ENCODE measurements at regions not wholly inside any gene's neighbourhood (a gene's known extent, or its start where the extent isn't known, plus 50 kb on each side); places are given as distances from the start of the nearest gene placed in this dataset.

DNA sequence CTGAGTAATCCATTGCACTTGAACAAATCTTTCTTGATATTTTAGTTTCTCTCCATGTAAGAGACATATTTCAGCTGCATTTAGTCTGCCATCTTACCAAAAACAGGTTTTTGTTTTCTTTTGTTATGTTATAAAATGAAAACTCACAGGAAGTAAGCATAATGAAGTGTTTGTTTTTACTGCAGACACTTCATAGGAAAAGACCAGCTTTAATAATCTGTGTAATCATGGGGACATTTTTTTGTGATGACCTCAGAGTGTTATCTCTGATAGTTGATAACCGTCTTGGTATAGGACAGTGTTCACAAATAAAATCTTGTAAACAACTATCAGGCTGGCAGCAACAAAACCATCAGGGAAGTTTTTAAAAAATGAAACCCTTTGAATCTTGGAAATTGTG lies 266.2 kb upstream of the OR4E1 start:
- TF ChIP-seq POLR2A (IDR thresholded peaks at IDR 0.05): no peak
- TF ChIP-seq, protein P1, sequence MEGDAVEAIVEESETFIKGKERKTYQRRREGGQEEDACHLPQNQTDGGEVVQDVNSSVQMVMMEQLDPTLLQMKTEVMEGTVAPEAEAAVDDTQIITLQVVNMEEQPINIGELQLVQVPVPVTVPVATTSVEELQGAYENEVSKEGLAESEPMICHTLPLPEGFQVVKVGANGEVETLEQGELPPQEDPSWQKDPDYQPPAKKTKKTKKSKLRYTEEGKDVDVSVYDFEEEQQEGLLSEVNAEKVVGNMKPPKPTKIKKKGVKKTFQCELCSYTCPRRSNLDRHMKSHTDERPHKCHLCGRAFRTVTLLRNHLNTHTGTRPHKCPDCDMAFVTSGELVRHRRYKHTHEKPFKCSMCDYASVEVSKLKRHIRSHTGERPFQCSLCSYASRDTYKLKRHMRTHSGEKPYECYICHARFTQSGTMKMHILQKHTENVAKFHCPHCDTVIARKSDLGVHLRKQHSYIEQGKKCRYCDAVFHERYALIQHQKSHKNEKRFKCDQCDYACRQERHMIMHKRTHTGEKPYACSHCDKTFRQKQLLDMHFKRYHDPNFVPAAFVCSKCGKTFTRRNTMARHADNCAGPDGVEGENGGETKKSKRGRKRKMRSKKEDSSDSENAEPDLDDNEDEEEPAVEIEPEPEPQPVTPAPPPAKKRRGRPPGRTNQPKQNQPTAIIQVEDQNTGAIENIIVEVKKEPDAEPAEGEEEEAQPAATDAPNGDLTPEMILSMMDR (IDR thresholded peaks at IDR 0.05): no peak
- no peak overlapping the region for H3K4me3 ChIP-seq
- H3K36me3 ChIP-seq (ENCODE audit: low read depth, missing control alignments): no peaks in the 10 kb centered on the region
- 81 to 86% methylated on average over 1 of the region's 1 CpG for WGBS, 2 donors
- no peak for DNase-seq
- no peaks in the 10 kb centered on the region for H3K4me1 ChIP-seq
- intact Hi-C loops (cut with DNase I; ENCODE audit: low total_unique reads): no loop called here
- H3K27me3 ChIP-seq: no peaks in the 10 kb centered on the region
- H3K9me3 ChIP-seq: no peaks in the 10 kb centered on the region
- H3K27ac ChIP-seq: no peak overlapping the region

- TF ChIP-seq, protein P1 (IDR thresholded peaks at IDR 0.05): no peak
- TF ChIP-seq POLR2A (IDR thresholded peaks at IDR 0.05): no peak
- intact Hi-C loops (cut with DNase I; ENCODE audit: low total_unique reads): no loop called here
- DNase-seq: no peak
Measured at GRCh38 chr14:21937996-21938395, 264.4 kb upstream of the OR4E1 start.

GRCh38 chr14:21933681-21934080 lies 260.1 kb upstream of the OR4E1 start:
- Histone ChIP-seq H3K4me1 (no peaks in the 10 kb centered on the region), H3K9me3 (no peaks in the 10 kb centered on the region), H3K4me3 (no peak overlapping the region), H3K36me3 (ENCODE audit: low read depth, missing control alignments) (no peaks in the 10 kb centered on the region), H3K27me3 (no peaks in the 10 kb centered on the region), H3K27ac (no peak overlapping the region)
- 48 to 57% methylated on average over 1 of the region's 1 CpG for WGBS, 2 donors
- no peak for DNase-seq
- TF ChIP-seq, protein P1 (IDR thresholded peaks at IDR 0.05): peak in 1 of 3 experiments; percentile 8
- TF ChIP-seq POLR2A (IDR thresholded peaks at IDR 0.05): no peak
- intact Hi-C loops (cut with DNase I; ENCODE audit: low total_unique reads): no loop called here

More at GRCh38 chr14:21937996-21938395, 264.4 kb upstream of the OR4E1 start:
- Histone ChIP-seq H3K4me1 (no peaks in the 10 kb centered on the region), H3K27ac (no peak overlapping the region), H3K9me3 (no peaks in the 10 kb centered on the region), H3K4me3 (no peak overlapping the region), H3K27me3 (no peaks in the 10 kb centered on the region), H3K36me3 (ENCODE audit: low read depth, missing control alignments) (no peaks in the 10 kb centered on the region)
- 70 to 72% methylated on average over 2 of the region's 2 CpGs for WGBS, 2 donors

DNA sequence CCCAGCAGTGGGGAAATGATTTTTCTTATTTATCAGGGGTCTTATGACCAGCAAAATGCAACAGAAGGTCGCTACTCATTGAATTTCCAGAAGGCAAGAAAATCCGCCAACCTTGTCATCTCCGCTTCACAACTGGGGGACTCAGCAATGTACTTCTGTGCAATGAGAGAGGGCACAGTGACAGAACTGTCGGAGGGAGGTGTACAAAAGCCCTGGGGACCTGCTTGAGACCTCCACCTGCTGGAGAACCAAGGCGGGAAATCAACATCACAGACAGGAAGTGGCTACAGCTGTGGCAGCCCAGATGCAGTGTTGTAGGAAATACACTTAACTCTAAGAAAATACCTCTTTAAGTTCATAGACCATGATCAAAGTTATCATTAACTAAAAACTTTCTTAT lies 250.9 kb upstream of the OR4E1 start:
- H3K36me3 ChIP-seq (ENCODE audit: low read depth, missing control alignments): no peaks in the 10 kb centered on the region
- no peak overlapping the region for H3K27ac ChIP-seq
- H3K27me3 ChIP-seq: no peaks in the 10 kb centered on the region
- no peak for DNase-seq
- no peaks in the 10 kb centered on the region for H3K9me3 ChIP-seq
- H3K4me1 ChIP-seq: no peaks in the 10 kb centered on the region
- intact Hi-C loops (cut with DNase I; ENCODE audit: low total_unique reads): no loop called here
- 53 to 72% methylated on average over 5 of the region's 5 CpGs for WGBS, 2 donors
- TF ChIP-seq POLR2A (IDR thresholded peaks at IDR 0.05): no peak
- TF ChIP-seq, protein P1 (IDR thresholded peaks at IDR 0.05): no peak
- no peak overlapping the region for H3K4me3 ChIP-seq

- no peak for TF ChIP-seq POLR2A (IDR thresholded peaks at IDR 0.05)
- TF ChIP-seq, protein P1 (IDR thresholded peaks at IDR 0.05): no peak
- Histone ChIP-seq H3K27me3 (no peaks in the 10 kb centered on the region), H3K4me1 (no peaks in the 10 kb centered on the region), H3K4me3 (no peak overlapping the region), H3K36me3 (ENCODE audit: low read depth, missing control alignments) (no peaks in the 10 kb centered on the region), H3K27ac (no peak overlapping the region), H3K9me3 (no peaks in the 10 kb centered on the region)
- intact Hi-C loops (cut with DNase I; ENCODE audit: low total_unique reads): no loop called here
- no peak for DNase-seq
Measured at GRCh38 chr14:21923820-21924219, 250.2 kb upstream of the OR4E1 start.
